ENCODE measurements at regions not wholly inside any gene's neighbourhood (a gene's known extent, or its start where the extent isn't known, plus 50 kb on each side); places are given as distances from the start of the nearest gene placed in this dataset.

GRCh38 chr22:49662681-49663080 lies 165.0 kb downstream of the BRD1 start:
- Histone ChIP-seq H3K9me3 (ENCODE audit: insufficient read depth, low read length) (no peaks in the 10 kb centered on the region), H3K4me3 (ENCODE audit: insufficient read depth, low read length, poor library complexity, severe bottlenecking) (no peak overlapping the region), H4K20me1 (ENCODE audit: low read depth, low read length) (no peaks in the 10 kb centered on the region), H3K9me2 (replicated peaks; ENCODE audit: insufficient read depth, low read length) (no peaks in the 10 kb centered on the region), H3K9ac (ENCODE audit: low read length) (no peak overlapping the region), H3F3A (ENCODE audit: insufficient read depth) (no peaks in the 10 kb centered on the region), H3K27ac (ENCODE audit: low read depth, low read length) (no peak overlapping the region), H3K36me3 (ENCODE audit: low read length) (no peaks in the 10 kb centered on the region), H3K27me3 (ENCODE audit: low read length) (no peaks in the 10 kb centered on the region), H3K4me2 (ENCODE audit: low read depth, low read length, poor library complexity, severe bottlenecking) (no peak overlapping the region), H2AFZ (ENCODE audit: low read depth, low read length, severe bottlenecking) (no peak overlapping the region), H3K79me2 (ENCODE audit: insufficient read depth, low read length) (no peaks in the 10 kb centered on the region)
- TF ChIP-seq CTCF (IDR thresholded peaks at IDR 0.05; ENCODE audit: insufficient read depth, low read length, poor library complexity, severe bottlenecking) (no peak), EZH2phosphoT487 (conservative IDR thresholded peaks at IDR 0.05; ENCODE audit: low read length) (no peak)

- Histone ChIP-seq H3K4me2 (ENCODE audit: low read depth, low read length, poor library complexity, severe bottlenecking) (no peak overlapping the region), H3K79me2 (ENCODE audit: insufficient read depth, low read length) (peaks cover 5% of the 10 kb centered on the region), H3K9ac (ENCODE audit: low read length) (no peak overlapping the region), H4K20me1 (ENCODE audit: low read depth, low read length) (no peaks in the 10 kb centered on the region), H3K27me3 (ENCODE audit: low read length) (no peaks in the 10 kb centered on the region), H2AFZ (ENCODE audit: low read depth, low read length, severe bottlenecking) (no peak overlapping the region), H3K9me3 (ENCODE audit: insufficient read depth, low read length) (no peaks in the 10 kb centered on the region), H3K9me2 (replicated peaks; ENCODE audit: insufficient read depth, low read length) (no peaks in the 10 kb centered on the region), H3K36me3 (ENCODE audit: low read length) (no peaks in the 10 kb centered on the region), H3K4me3 (ENCODE audit: insufficient read depth, low read length, poor library complexity, severe bottlenecking) (no peak overlapping the region), H3K27ac (ENCODE audit: low read depth, low read length) (no peak overlapping the region), H3F3A (ENCODE audit: insufficient read depth) (no peaks in the 10 kb centered on the region)
- TF ChIP-seq CTCF (IDR thresholded peaks at IDR 0.05; ENCODE audit: insufficient read depth, low read length, poor library complexity, severe bottlenecking) (no peak), EZH2phosphoT487 (conservative IDR thresholded peaks at IDR 0.05; ENCODE audit: low read length) (no peak)
These were observed 166.6 kb downstream of the BRD1 start for GRCh38 chr22:49660794-49661781.

- Histone ChIP-seq H2AFZ (ENCODE audit: low read depth, low read length, severe bottlenecking) (no peak overlapping the region), H3K4me2 (ENCODE audit: low read depth, low read length, poor library complexity, severe bottlenecking) (no peak overlapping the region), H4K20me1 (ENCODE audit: low read depth, low read length) (no peaks in the 10 kb centered on the region), H3F3A (ENCODE audit: insufficient read depth) (no peaks in the 10 kb centered on the region), H3K27me3 (ENCODE audit: low read length) (no peaks in the 10 kb centered on the region), H3K9me2 (replicated peaks; ENCODE audit: insufficient read depth, low read length) (no peaks in the 10 kb centered on the region), H3K79me2 (ENCODE audit: insufficient read depth, low read length) (peaks cover 13% of the 10 kb centered on the region), H3K27ac (ENCODE audit: low read depth, low read length) (no peak overlapping the region), H3K9me3 (ENCODE audit: insufficient read depth, low read length) (no peaks in the 10 kb centered on the region), H3K36me3 (ENCODE audit: low read length) (no peaks in the 10 kb centered on the region), H3K4me3 (ENCODE audit: insufficient read depth, low read length, poor library complexity, severe bottlenecking) (no peak overlapping the region), H3K9ac (ENCODE audit: low read length) (no peak overlapping the region)
- TF ChIP-seq CTCF (IDR thresholded peaks at IDR 0.05; ENCODE audit: insufficient read depth, low read length, poor library complexity, severe bottlenecking) = no peak
- no peak for TF ChIP-seq EZH2phosphoT487 (conservative IDR thresholded peaks at IDR 0.05; ENCODE audit: low read length)
These were observed 167.4 kb downstream of the BRD1 start for GRCh38 chr22:49660321-49660720.
